ENCODE measurements at regions not wholly inside any gene's neighbourhood (a gene's known extent, or its start where the extent isn't known, plus 50 kb on each side); places are given as distances from the start of the nearest gene placed in this dataset.

DNA sequence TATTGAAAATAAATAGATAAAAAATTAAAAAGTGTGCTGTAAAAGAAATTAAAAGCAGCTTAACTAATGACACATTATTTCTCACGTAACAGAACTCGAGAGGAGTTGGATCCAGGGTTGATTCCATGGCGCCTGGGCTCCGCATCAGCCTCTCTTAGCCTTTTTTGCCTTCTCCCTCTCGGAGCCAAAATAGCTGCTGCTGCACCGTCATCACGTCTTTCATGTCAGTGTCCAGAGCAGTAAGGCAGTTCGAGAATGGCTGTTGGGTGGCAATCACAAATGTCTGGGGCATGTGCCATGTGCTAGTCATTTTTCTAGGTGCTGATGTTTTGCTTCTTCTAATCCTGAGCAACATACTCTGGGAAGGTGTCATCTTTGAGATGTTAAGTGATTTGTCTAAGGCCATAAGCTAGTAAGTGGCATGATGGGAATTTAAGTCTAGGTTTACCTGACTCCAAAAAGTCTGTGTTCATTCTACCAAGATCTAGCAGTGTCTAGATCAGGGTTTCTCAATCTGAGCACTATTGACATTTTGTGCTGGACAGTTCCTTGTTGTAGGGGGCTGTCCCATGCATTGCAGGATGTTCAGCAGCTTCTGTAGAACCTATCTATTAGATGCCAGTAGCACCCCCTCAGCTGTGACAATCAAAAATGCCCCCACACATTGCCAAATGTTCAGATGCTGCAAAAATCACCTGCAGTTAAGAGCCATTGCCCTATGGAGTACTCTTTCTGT lies 280.4 kb downstream of the HAPSTR1 start:
- no peak for DNase-seq (ENCODE audit: extremely low read depth, low read depth)
- TF ChIP-seq, protein P1, sequence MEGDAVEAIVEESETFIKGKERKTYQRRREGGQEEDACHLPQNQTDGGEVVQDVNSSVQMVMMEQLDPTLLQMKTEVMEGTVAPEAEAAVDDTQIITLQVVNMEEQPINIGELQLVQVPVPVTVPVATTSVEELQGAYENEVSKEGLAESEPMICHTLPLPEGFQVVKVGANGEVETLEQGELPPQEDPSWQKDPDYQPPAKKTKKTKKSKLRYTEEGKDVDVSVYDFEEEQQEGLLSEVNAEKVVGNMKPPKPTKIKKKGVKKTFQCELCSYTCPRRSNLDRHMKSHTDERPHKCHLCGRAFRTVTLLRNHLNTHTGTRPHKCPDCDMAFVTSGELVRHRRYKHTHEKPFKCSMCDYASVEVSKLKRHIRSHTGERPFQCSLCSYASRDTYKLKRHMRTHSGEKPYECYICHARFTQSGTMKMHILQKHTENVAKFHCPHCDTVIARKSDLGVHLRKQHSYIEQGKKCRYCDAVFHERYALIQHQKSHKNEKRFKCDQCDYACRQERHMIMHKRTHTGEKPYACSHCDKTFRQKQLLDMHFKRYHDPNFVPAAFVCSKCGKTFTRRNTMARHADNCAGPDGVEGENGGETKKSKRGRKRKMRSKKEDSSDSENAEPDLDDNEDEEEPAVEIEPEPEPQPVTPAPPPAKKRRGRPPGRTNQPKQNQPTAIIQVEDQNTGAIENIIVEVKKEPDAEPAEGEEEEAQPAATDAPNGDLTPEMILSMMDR (IDR thresholded peaks at IDR 0.05; ENCODE audit: low read depth, low read length): no peak

- DNase-seq (ENCODE audit: extremely low read depth, low read depth): no peak
- TF ChIP-seq, protein P1 (IDR thresholded peaks at IDR 0.05; ENCODE audit: low read depth, low read length): no peak
Measured at GRCh38 chr16:9372934-9373890, 281.8 kb downstream of the HAPSTR1 start.

DNA sequence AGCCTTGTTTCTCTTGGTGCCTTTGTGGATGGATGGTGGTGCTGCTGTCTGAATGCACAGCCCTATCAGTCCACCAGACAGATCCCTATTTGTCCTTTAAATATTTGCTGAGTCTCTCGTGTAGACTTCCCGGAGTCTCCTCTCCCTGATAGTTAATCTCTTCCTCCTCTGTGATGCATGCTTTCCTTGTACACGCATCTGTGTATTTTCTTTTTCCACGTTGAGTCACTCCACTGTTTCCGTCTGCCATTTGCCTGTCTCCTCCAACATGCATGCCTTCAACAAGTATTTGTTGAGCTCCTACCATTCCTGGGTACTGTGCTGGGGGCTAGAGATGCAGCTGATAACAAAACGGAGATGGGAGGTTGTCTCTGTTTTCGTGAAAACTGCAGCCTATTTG lies 282.6 kb downstream of the HAPSTR1 start:
- DNase-seq (ENCODE audit: extremely low read depth, low read depth): no peak
- TF ChIP-seq, protein P1 (IDR thresholded peaks at IDR 0.05; ENCODE audit: low read depth, low read length): no peak

- no peak for DNase-seq (ENCODE audit: extremely low read depth, low read depth)
- TF ChIP-seq, protein P1 (IDR thresholded peaks at IDR 0.05; ENCODE audit: low read depth, low read length): no peak
Measured at GRCh38 chr16:9378876-9379275, 287.4 kb downstream of the HAPSTR1 start.

DNA sequence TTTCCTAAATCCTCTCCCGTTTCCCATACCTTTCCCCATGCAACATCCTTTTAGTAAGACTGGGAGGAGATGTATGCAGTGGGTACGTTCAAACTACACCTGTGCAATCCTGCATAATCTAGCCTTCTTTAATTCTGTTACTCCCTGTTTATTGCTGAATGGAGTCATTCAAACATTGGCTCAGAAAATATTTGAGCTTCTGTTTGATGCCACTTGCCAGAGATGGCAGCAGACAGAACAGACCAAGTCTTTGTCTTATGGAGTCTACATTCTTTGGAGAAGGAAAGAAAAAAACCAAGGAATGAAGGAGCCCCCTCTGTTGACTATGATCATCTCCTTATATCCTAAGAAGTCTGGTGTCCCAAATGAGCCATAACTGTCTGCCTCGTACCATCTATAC lies 288.8 kb downstream of the HAPSTR1 start:
- no peak for DNase-seq (ENCODE audit: extremely low read depth, low read depth)
- TF ChIP-seq, protein P1 (IDR thresholded peaks at IDR 0.05; ENCODE audit: low read depth, low read length): no peak

DNA sequence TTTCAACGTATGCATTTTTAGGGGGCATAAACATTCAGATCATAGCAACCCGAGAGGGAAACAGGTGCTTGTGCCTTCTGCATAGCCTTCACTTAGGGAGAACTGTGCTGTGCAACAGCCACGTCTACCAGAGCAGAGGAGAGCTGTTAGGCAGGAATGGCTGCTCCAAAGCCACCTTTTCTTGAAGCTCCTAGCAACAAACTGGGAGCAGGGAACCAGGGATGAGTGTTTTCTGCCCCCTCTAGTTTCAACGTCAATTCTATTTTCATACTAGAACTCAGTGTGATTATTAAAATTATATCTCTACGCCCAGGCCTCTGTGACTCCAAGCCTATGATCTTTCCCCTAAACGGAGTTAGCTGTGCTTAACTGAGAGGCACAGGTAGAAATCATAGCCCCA lies 290.0 kb downstream of the HAPSTR1 start:
- TF ChIP-seq, protein P1 (IDR thresholded peaks at IDR 0.05; ENCODE audit: low read depth, low read length): no peak
- DNase-seq (ENCODE audit: extremely low read depth, low read depth): no peak

GRCh38 chr16:9381905-9382304 lies 290.5 kb downstream of the HAPSTR1 start:
- TF ChIP-seq, protein P1 (IDR thresholded peaks at IDR 0.05; ENCODE audit: low read depth, low read length): no peak
- DNase-seq (ENCODE audit: extremely low read depth, low read depth): no peak
